GM12878 (cell line): ENCODE measurements at regions not wholly inside any gene's neighbourhood (a gene's known extent, or its start where the extent isn't known, plus 50 kb on each side); places are given as distances from the start of the nearest gene placed in this dataset.

ENCODE experiments used
- ATAC-seq: fragments of 200-7000 bp; cut with Tn5 transposase; 3 replicates; pipeline ENCODE4 v1.9.1; 2020; ENCODE audit warnings: mild to moderate bottlenecking, moderate library complexity
- BruUV-seq: library from RNA; stranded (reverse); fragments of 400-500 nt; replicated peaks from 2 replicates; lab custom pipeline; 2021; lab: Mats Ljungman, UMichigan
- CTCF ChIA-PET: fragments of 300-600 bp; sonication (Branson Sonifier 250); formaldehyde crosslinking; extraction: SDS; loops from one replicate; lab custom pipeline; 2021; ENCODE audit warnings: inconsistent platforms; lab: Yijun Ruan, JAX
- POLR2A ChIA-PET: fragments of 350-600 bp; formaldehyde crosslinking; extraction: SDS; loops from one replicate; lab custom pipeline; 2021; ENCODE audit warnings: inconsistent platforms; lab: Charles Lee
- RAD21 ChIA-PET: fragments of 300-600 bp; sonication (Branson Sonifier 250); formaldehyde crosslinking; loops from one replicate; lab custom pipeline; 2023; ENCODE audit warnings: antibody characterized with exemption; ENCODE audit not compliant: unreplicated experiment; lab: Charles Lee
- SMC1A ChIA-PET: fragments of 300-600 bp; sonication (Branson Sonifier 250); formaldehyde crosslinking; loops from one replicate; lab custom pipeline; 2023; ENCODE audit not compliant: unreplicated experiment, uncharacterized antibody; lab: Charles Lee
- DNase-seq: peaks from one replicate; pipeline ENCODE4 v3.0.0-alpha.2; 2011; ENCODE audit warnings: low read depth, low spot score
- FAIRE-seq: peaks from 3 replicates; lab custom pipeline; 2011; peaks lifted over from hg19 to GRCh38; lab: Jason Lieb, UNC
- H2AFZ ChIP-seq: 2 replicates; pipeline ENCODE4 v1.6.0; 2011; ENCODE audit warnings: low read depth, low read length, control low read depth; ENCODE audit not compliant: control insufficient read depth
- H3K27ac ChIP-seq: 2 replicates; pipeline ENCODE4 v1.5.1; 2011; ENCODE audit warnings: control low read depth; ENCODE audit not compliant: control insufficient read depth, insufficient read depth
- H3K27me3 ChIP-seq, 2 experiments: replicated peaks in 1 of 2; 2 replicates each; pipeline versions ENCODE4 v1.6.0 to v1.6.1; 2011; ENCODE audit warnings: low read length in 1 of 2; ENCODE audit not compliant: control insufficient read depth in 2 of 2, insufficient read depth in 2 of 2
- H3K36me3 ChIP-seq, 2 experiments: 2 replicates each; pipeline ENCODE4 v1.5.1; 2011; ENCODE audit warnings: low read length in 1 of 2; ENCODE audit not compliant: control insufficient read depth in 2 of 2, insufficient read depth in 2 of 2
- H3K4me1 ChIP-seq: 2 replicates; pipeline ENCODE4 v1.6.1; 2011; ENCODE audit warnings: mild to moderate bottlenecking, low read length, moderate library complexity, mixed read lengths; ENCODE audit not compliant: control insufficient read depth, insufficient read depth
- H3K4me2 ChIP-seq: 2 replicates; pipeline ENCODE4 v1.6.0; 2011; ENCODE audit warnings: control low read depth; ENCODE audit not compliant: control insufficient read depth, insufficient read depth
- H3K4me3 ChIP-seq: fragments of 200-600 bp; sonication (generic); 2 replicates; pipeline ENCODE4 v1.5.1; 2016
- H3K79me2 ChIP-seq: 2 replicates; pipeline ENCODE4 v1.6.0; 2011; ENCODE audit warnings: low read length; ENCODE audit not compliant: control insufficient read depth, insufficient read depth
- H3K9ac ChIP-seq: 2 replicates; pipeline ENCODE4 v1.8.0; 2011; ENCODE audit warnings: low read length, control low read depth, mixed read lengths; ENCODE audit not compliant: control insufficient read depth, insufficient read depth
- H3K9me3 ChIP-seq: replicated peaks from 3 replicates; pipeline ENCODE4 v1.5.1; 2011; ENCODE audit warnings: mild to moderate bottlenecking, low read length; ENCODE audit not compliant: control insufficient read depth, insufficient read depth
- H4K20me1 ChIP-seq: 2 replicates; pipeline ENCODE4 v1.6.0; 2011; ENCODE audit not compliant: control insufficient read depth, insufficient read depth
- CBX5 ChIP-seq: sonication (generic); IDR thresholded peaks from 2 replicates; pipeline ENCODE4 v1.6.1; 2016; ENCODE audit warnings: low read depth, moderate library complexity, mild to moderate bottlenecking, inconsistent platforms
- EED ChIP-seq: sonication (generic); IDR thresholded peaks from 2 replicates; pipeline ENCODE4 v1.6.1; 2016; ENCODE audit warnings: antibody characterized with exemption, low read depth
- GABPA ChIP-seq: IDR thresholded peaks from 2 replicates; pipeline ENCODE4 v1.6.1; 2014; ENCODE audit warnings: antibody characterized with exemption, low read depth, mild to moderate bottlenecking, inconsistent platforms
- NFIC ChIP-seq: IDR thresholded peaks from 2 replicates; pipeline ENCODE4 v1.6.1; 2012; ENCODE audit warnings: low read depth, mild to moderate bottlenecking, inconsistent platforms, low read length, moderate library complexity
- NR2F1 ChIP-seq: fragments of 450-650 bp; conservative IDR thresholded peaks from 2 replicates; pipeline ENCODE4 v1.6.1; 2017; ENCODE audit warnings: mild to moderate bottlenecking
- PAX8 ChIP-seq: fragments of 450-650 bp; IDR thresholded peaks from 2 replicates; pipeline ENCODE4 v1.6.1; 2017; ENCODE audit warnings: mild to moderate bottlenecking, moderate library complexity
- RELA ChIP-seq: fragments of 450-650 bp; IDR thresholded peaks from 2 replicates; pipeline ENCODE4 v1.8.0; 2014; ENCODE audit warnings: borderline replicate concordance; ENCODE audit not compliant: partially characterized antibody
- SUPT20H ChIP-seq: IDR thresholded peaks from 2 replicates; pipeline ENCODE4 v1.6.1; 2011; ENCODE audit warnings: low read depth, mild to moderate bottlenecking, low read length, moderate library complexity, borderline replicate concordance; ENCODE audit not compliant: control insufficient read depth
- WGBS: methylation state at CpG from one replicate; pipeline ENCODE4 v1.1.6; 2016; ENCODE audit warnings: low lambda C conversion rate; ENCODE audit not compliant: insufficient replicate concordance, insufficient coverage; ENCODE audit errors: missing lambda C conversion rate; 5-methylcytosine and 5-hydroxymethylcytosine counted together
- in situ Hi-C: fragments of 300-500 bp; cut with MboI; formaldehyde crosslinking; loops from 9 replicates; pipeline ENCODE4 v1.14.3; 2018; ENCODE audit warnings: mixed read lengths
- intact Hi-C: fragments of 100-400 bp; cut with micrococcal nuclease; formaldehyde crosslinking; loops from one replicate; pipeline ENCODE4 v1.14.2; 2022; ENCODE audit not compliant: unreplicated experiment

DNA sequence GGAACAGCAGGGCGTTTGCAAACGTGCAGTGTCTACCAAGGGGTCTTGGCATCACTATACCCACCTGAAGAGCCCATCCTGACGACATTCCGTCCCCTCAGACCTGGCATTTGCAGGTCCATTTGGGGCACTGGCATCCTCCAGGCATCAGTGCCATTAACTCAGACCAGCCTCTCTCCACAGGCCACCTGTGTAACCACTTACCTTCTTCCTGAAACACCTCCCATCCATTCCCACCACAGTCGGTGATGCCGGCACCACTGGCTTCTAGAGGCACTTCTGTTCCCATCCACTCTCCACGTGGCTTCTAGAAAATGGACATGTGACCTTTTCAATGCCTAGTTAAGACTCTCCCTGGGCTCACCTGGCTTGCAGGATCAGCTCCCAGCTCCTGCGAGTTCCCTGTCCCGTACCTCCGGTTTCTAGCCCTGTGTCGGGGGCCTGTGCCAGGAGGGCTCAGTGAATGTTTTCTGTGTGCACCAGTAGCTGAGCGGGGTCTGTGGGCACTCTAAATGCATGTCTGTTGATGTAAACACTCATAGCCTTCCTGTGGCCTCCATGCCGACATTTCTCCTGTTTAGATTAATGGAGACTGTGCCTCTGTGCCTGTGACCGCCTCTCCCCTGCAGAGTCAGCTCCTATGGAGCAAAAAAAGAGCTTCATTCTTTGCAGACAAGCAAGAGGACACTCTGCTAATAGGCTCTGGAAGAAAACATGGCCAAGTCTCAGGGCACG is 458.0 kb upstream of the HS6ST1 start (continued):
- TF ChIP-seq RELA (no peak), PAX8 (no peak), NFIC (no peak)

DNA sequence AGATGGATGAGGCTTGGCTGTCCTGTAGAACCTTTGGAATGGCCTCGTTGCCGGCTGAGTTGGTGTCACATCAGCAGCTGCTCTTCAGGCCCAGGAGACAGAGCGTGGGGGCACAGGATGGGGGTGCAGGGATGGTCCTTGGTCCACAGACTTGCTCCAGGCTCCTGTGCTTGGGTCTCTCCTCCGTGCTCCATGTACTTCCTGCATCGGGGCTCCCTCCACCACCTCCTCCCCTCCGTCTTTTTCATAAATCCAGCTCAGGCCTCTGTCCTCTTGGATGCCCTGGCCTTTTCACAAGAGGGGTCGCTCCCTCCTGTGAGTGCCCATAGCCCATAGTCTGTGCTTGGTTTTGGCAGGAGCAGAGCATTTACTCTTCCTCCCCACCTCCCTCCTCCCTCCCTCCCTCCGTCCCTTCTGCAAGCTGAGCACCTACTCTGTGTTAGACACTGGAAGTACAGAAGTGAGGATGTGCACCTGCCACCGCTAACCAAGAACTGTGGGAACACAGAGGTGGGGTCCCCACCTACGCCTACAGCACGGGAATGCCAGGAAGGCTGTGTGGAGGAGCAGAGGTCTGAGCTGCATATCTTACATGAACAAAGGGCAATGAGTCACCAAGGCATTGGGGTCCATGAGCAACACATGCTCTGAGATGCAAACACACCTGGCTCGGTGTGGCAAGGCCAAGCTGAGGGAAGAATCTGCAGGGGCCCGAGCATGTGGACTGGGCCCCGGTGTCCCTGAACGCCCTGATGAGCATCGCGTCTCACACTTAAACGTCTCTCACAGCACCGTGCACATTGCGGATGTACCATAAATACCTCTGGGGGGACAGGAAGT is 458.7 kb upstream of the HS6ST1 start:
- no peaks in the 10 kb centered on the region for H3K36me3 ChIP-seq
- no TSS peak for BruUV-seq
- no peak overlapping the region for H3K4me3 ChIP-seq
- no peaks in the 10 kb centered on the region for H3K4me1 ChIP-seq
- POLR2A ChIA-PET, result no interaction called here
- no peak overlapping the region for H3K4me2 ChIP-seq
- CTCF ChIA-PET, result no interaction called here
- RAD21 ChIA-PET, result no interaction called here
- TF ChIP-seq SUPT20H (no peak), EED (no peak), GABPA (no peak), CBX5 (no peak), NR2F1 (no peak)
- TF ChIP-seq, all 136 proteins: peak for 0
- no peaks in the 10 kb centered on the region for H4K20me1 ChIP-seq
- DNase-seq, result no peak
- no peaks in the 10 kb centered on the region; a peak in 1 of 4 replicates for H3K27me3 ChIP-seq
- H3K27ac ChIP-seq, result no peak overlapping the region
- intact Hi-C loops, result no loop called here
- in situ Hi-C loops, result no loop called here
- H3K79me2 ChIP-seq, result no peaks in the 10 kb centered on the region
- no peak overlapping the region for H2AFZ ChIP-seq
- ATAC-seq, result no peak
- H3K9ac ChIP-seq, result no peak overlapping the region
- SMC1A ChIA-PET, result no interaction called here
- WGBS, result 43% methylated on average over 19 of the region's 20 CpGs
- no peaks in the 10 kb centered on the region for H3K9me3 ChIP-seq
- FAIRE-seq, result no peak
